IMR-90 (cell line): ENCODE measurements at regions not wholly inside any gene's neighbourhood (a gene's known extent, or its start where the extent isn't known, plus 50 kb on each side); places are given as distances from the start of the nearest gene placed in this dataset.

Experiments used
- MAFK ChIP-seq: IDR thresholded peaks from 2 replicates; pipeline ENCODE4 v1.6.1; 2012; ENCODE audit warnings: low read depth, low read length, improper control_type of control experiment
- MAZ ChIP-seq: IDR thresholded peaks from 2 replicates; pipeline ENCODE4 v1.6.1; 2012; ENCODE audit warnings: low read depth, mild to moderate bottlenecking, low read length, improper control_type of control experiment, moderate library complexity, borderline replicate concordance
- MXI1 ChIP-seq: IDR thresholded peaks from 2 replicates; pipeline ENCODE4 v1.6.1; 2012; ENCODE audit warnings: low read depth, mild to moderate bottlenecking, low read length, moderate library complexity, borderline replicate concordance
- NFE2L2 ChIP-seq: fragments of 150-350 bp; IDR thresholded peaks from 2 replicates; pipeline ENCODE4 v1.6.1; 2016; ENCODE audit warnings: low read depth, mild to moderate bottlenecking, low read length
- POLR2A ChIP-seq: IDR thresholded peaks from 2 replicates; pipeline ENCODE4 v1.6.1; 2012; ENCODE audit warnings: mild to moderate bottlenecking, low read depth, low read length
- RFX5 ChIP-seq: IDR thresholded peaks from 2 replicates; pipeline ENCODE4 v1.8.0; 2012; ENCODE audit warnings: low read depth, mild to moderate bottlenecking, low read length, moderate library complexity
- SMC3 ChIP-seq: fragments of 150-350 bp; IDR thresholded peaks from 2 replicates; pipeline ENCODE4 v1.6.1; 2016; ENCODE audit warnings: low read depth, mild to moderate bottlenecking, antibody characterized with exemption, low read length, moderate library complexity
- TF ChIP-seq, protein P1 (sequence below): conservative IDR thresholded peaks from 2 replicates; pipeline ENCODE4 v1.5.1; 2012; ENCODE audit warnings: mild to moderate bottlenecking, low read depth, low read length, improper control_type of control experiment

DNA sequence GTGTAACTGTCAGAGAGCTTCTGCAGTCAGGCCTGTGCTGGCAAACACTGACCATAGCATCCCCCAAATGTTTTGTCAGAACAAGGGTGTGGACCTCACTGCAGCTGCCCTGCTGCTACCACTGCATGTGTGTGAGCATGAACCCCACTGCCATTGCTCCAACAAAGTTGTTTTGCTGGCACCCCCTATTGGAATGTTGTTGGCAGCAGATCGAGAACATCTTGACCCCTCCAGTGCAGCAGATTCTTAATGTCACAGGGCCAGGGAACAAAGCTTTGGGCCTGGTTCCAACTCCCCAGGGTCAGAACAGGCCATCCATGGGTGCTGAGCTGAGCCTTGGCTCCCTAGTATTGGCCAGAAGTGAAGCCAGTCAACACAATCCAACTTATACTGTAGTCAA, 1537.4 kb downstream of the NCAM2 start:
- TF ChIP-seq, protein P1, sequence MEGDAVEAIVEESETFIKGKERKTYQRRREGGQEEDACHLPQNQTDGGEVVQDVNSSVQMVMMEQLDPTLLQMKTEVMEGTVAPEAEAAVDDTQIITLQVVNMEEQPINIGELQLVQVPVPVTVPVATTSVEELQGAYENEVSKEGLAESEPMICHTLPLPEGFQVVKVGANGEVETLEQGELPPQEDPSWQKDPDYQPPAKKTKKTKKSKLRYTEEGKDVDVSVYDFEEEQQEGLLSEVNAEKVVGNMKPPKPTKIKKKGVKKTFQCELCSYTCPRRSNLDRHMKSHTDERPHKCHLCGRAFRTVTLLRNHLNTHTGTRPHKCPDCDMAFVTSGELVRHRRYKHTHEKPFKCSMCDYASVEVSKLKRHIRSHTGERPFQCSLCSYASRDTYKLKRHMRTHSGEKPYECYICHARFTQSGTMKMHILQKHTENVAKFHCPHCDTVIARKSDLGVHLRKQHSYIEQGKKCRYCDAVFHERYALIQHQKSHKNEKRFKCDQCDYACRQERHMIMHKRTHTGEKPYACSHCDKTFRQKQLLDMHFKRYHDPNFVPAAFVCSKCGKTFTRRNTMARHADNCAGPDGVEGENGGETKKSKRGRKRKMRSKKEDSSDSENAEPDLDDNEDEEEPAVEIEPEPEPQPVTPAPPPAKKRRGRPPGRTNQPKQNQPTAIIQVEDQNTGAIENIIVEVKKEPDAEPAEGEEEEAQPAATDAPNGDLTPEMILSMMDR: no peak
- TF ChIP-seq RFX5: no peak
- TF ChIP-seq POLR2A: no peak
- no peak for TF ChIP-seq SMC3
- no peak for TF ChIP-seq NFE2L2
- TF ChIP-seq MAZ: no peak
- no peak for TF ChIP-seq MXI1
- no peak for TF ChIP-seq MAFK
